ENCODE measurements at regions not wholly inside any gene's neighbourhood (a gene's known extent, or its start where the extent isn't known, plus 50 kb on each side); places are given as distances from the start of the nearest gene placed in this dataset.

DNA sequence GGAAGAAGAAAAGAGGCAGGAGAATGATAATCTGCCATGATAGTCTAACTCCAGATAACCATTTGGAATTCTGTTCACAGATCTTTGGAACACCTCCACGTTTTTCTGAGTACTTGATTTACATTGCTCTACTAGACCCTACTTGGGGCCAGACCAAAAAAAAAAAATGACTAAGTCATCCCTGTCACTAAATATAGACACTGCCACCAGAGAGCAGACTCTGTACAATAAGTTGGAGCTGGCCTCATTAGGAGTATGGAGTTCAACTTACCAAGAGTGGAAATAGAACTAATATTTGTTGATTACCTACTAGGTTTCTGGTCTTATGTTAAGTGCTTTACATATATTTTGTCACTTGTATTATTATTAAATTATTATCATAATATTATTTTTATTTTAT is 80.9 kb upstream of the ZNF800 start:
- TF ChIP-seq POLR2AphosphoS5 (IDR thresholded peaks at IDR 0.05) (no peak), CTCF (IDR thresholded peaks at IDR 0.05) (no peak), POLR2A (IDR thresholded peaks at IDR 0.05) (no peak)

Data from stomach (tissue), 4 donors.